ENCODE measurements at regions not wholly inside any gene's neighbourhood (a gene's known extent, or its start where the extent isn't known, plus 50 kb on each side); places are given as distances from the start of the nearest gene placed in this dataset.
"Not testable (repeated sequence)": the region's sequence is repeated elsewhere in the genome, so short reads cannot be mapped to it uniquely, and the experiment has no call there.

DNA sequence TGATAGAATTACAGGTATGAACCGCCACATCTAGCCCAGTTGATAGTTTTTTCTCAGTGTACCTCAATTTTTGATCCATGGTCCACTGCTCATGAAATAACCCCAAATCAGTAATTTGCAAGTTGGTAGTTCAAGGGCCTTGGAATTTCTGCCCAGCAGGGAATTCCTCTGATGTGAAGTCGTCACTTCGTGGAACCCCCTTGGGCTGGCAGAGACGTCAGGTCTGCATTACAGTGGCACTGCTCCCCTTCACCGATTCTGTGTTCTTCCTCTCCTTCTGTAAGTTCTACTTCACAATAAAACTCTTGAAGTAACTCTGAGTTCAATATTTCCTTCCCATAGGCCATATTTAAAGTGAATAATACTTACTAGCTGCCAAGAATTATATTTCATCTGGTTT, 881.0 kb downstream of the OTOL1 start:
- intact Hi-C loops (cut with micrococcal nuclease) = no loop called here

DNA sequence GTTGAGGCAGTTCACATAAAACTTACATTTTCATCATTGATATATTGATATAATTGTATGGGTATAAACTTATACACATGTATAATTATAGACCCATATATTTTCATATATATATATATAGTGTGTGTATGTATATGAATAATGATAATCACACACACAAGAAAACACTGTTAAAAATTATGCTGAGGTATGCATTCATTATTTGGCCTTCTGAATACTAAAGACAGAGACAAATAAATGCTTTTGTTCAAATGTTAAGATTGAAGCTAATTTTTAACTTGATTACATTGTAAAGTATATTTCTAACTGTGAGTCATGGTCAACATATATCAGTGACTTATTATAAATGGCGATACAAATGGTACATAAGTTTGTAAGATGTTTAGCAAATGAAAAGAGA, 888.8 kb downstream of the OTOL1 start:
- intact Hi-C loops (cut with micrococcal nuclease) = no loop called here

DNA sequence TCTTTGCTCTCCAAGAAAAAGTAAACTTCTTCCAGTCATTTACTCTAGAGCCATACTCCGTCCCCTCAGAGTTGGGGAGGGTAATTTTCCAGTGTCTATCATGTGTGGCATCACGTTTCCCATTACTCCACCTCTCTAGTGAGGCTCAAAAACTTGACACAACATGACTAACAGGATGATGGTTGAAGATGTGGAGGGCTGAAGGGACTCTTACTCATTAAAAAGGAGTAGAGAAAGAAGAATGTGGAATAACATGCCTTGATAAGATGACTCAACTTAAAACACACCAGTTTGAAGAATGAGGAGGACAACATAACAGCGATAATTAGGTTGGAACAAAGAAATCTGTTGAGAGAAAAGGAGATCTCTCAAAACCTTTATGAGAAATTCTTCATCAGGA, 894.3 kb downstream of the OTOL1 start:
- intact Hi-C loops (cut with micrococcal nuclease) = no loop called here

DNA sequence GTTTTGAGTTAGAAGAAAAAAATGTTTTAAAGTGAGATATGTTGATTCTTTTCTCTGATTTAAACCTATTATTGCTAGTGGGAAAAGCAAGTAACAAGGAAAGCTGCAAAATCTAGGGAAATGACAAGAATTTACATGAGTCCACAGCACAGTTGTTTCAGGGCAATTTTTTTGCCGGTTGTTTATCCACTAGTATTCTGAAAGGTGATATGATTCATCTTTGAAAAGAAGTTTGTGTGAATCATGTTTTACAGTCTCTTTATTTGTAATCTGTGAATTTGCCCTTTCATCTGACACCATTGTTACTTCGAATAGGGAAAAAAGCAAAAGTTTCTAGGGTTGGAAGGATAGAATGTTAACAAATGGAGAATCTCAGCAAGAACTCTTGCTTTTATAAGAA, 894.7 kb downstream of the OTOL1 start:
- intact Hi-C loops (cut with micrococcal nuclease) = no loop called here

DNA sequence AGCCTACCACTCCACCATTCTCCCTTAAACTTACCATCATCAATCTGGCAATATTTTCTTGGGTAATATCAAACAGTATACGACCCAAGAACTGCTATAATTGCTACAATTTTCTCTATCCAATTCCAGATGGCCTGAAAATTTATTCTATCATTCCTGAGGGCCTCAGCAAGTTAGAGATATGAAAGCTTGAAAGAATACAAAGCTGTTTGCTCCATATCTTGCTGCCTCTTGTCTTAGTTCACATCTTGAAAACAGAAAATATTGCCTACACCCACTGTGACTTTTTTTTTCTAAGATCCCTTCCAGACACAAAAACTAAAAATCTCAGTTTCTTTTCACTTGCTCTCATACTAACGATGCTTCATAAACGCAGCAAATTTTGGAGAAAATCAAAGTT, 898.9 kb downstream of the OTOL1 start:
- intact Hi-C loops (cut with micrococcal nuclease) = no loop called here

DNA sequence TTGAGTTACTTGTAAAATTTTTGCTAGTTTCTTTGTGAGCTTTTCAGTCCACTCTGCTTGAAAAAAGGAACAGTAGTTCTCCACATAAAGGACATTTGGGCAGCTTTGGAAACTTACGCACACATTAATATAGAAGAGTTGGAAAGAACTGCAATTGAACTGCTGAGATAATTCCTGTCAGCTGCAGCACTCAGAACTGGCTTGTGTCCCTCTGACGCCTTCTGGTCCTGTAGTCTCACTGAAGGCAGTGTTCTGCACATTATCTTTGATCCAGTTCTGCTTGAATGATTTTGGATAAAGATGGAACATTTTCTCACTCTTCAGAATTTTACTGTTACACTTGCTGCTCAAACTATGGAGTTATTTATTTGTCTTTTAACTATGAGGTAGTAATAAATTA, 901.9 kb downstream of the OTOL1 start:
- intact Hi-C loops (cut with micrococcal nuclease) = no loop called here

DNA sequence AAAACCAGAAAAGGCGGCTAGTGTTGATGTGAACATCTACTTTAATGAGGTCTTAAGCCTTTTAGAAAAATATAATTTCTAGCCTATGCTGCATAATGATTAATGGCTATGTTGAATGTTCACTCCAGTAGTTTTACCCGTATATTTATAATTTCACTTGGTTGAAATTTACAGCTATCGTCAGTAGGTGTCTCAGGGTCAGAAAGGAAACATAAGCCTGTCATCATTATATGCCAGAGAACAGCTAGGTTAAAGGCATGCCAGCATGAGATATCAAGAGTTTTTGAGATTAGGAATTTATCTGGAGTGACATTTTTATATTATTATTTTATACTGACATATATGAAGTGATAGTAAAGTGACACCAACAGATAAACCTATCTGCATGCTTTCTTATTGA, 904.1 kb downstream of the OTOL1 start:
- intact Hi-C loops (cut with micrococcal nuclease) = no loop called here

DNA sequence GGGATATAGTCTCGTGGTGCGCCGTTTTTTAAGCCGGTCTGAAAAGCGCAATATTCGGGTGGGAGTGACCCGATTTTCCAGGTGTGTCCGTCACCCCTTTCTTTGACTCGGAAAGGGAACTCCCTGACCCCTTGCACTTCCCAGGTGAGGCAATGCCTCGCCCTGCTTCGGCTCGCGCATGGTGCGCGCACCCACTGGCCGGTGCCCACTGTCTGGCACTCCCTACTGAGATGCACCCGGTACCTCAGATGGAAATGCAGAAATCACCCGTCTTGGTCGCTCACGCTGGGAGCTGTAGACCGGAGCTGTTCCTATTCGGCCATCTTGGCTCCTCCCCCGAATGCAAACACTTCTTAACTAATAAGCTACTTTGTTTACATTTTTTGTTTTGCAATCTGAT, 914.9 kb downstream of the OTOL1 start:
- intact Hi-C loops (cut with micrococcal nuclease) = not testable (repeated sequence)

DNA sequence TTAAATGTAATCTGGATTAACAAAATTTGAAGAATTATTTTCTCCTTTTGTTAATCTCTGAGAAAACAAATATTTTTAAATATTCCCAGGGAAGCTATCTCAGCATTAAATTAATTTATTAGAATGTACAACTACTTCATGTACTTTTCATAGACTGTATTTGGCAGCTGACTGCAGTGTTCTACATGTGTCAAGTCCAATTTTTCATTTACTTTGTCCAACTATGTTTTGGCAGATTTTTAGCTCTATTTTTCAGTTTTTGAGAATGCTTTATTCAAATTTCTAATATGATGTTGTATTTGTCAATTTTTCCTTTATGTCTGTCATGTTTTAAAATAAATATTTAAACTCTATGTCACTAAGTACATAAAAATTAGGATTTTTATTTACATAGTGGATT, 925.1 kb downstream of the OTOL1 start:
- intact Hi-C loops (cut with micrococcal nuclease) = no loop called here

DNA sequence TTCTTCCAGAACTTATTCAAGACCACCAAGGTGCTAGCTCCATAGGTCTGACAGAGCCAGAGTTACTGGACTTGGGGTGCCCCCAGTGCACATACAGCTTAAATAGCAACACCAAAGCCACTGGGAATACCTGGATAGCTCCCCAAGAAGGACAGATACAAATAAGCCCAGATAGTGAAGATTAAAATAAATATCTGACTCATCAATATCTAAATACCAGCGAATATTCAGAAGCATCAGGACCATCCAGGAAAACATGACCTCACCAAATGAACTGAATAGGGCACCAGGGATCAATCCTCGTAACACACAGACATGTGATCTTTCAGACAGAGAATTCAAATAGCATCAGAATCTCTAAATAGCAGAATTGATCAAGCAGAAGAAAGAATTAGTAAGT, 931.6 kb downstream of the OTOL1 start:
- intact Hi-C loops (cut with micrococcal nuclease) = no loop called here

DNA sequence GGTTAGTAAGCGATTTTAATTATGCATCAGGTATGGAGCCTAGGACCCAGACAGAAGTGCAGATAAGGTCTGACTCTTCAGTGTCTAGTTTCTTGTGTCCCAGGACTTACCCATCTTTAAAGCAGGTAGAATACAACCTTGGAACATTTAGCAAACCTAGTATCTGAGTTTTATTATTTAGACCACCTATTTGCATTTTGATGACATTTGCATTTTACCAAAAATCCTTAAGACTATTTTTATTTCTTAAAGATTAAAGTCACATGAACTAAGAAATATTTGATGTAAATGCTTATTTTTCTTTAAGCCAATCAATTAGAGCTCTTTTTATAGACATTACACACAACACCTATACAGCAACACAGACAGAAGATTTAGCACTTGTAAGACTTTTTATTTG, 939.1 kb downstream of the OTOL1 start:
- intact Hi-C loops (cut with micrococcal nuclease) = no loop called here

DNA sequence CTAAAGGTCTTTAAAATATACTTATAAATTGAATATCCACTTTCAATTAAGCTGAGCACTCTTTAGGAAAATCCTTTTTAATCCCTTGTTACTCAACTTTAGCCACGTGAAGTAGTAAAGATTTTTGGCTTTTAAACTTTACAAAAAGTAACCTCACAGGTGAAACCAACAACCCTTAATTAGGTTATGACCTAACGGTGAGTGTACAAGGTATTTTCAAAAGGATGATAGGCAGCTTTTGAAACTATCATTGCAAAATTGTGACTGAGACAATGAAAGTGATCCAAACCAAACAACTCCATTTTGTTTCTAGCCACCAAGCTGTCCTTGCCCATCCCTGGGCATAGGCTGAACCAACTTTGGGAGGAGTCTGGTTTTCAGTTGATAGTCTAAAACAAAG, 940.2 kb downstream of the OTOL1 start:
- intact Hi-C loops (cut with micrococcal nuclease) = no loop called here

DNA sequence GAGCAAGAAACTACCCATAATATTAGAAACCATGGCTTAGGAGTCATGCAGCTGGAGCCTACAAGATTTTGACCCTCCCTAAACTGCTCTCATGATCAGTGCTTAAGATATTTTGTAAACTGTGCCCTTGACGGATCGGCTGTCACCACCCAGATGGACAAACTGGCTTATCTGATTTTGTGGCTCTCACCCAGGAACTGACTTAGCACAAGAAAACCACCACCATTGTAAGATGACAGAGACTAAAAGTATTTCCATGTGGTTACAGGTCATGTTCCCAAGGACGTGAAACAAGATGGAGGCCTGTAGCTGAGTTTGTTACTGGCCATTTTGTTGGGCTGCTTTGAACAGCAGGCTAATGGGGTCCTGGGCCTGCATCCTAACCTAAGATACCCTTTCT, 940.9 kb downstream of the OTOL1 start:
- intact Hi-C loops (cut with micrococcal nuclease) = no loop called here

DNA sequence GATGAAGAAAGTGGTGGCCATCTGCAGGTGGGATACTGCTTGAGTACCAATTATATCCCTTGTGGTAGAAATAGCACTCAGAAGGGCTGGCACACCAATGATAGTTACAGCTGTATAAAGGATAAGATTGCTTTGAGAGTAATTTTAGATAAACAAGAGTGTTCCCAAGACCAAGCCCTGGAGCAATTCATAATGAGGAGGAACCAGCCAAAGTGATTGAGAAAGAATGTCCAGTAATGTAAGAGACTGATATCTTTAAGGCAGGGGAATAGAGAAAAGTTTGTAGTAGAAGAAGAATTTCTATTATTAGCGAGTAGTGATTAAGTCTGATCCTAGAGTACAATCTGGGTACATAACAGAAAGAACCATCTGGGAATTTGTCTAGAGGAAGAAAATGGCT, 945.1 kb downstream of the OTOL1 start:
- intact Hi-C loops (cut with micrococcal nuclease) = no loop called here

DNA sequence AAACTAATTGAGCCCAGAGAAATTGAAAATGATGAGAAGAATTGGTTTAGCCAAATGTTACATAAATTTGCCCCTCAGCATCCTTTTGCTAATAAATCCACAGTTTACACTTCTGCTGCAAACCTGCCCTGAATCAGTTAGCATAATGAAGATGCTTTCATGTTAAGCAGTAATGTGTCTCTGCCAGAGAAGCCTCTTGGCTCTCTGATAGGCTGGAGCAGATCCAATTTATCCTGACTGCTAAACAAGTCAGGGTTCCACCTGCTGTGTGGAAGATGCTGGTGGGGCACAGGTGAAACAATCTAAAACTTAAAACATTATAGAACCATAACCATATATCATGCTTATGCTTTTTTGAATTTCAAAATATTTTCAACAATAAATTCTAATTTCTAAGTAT, 946.8 kb downstream of the OTOL1 start:
- intact Hi-C loops (cut with micrococcal nuclease) = no loop called here

DNA sequence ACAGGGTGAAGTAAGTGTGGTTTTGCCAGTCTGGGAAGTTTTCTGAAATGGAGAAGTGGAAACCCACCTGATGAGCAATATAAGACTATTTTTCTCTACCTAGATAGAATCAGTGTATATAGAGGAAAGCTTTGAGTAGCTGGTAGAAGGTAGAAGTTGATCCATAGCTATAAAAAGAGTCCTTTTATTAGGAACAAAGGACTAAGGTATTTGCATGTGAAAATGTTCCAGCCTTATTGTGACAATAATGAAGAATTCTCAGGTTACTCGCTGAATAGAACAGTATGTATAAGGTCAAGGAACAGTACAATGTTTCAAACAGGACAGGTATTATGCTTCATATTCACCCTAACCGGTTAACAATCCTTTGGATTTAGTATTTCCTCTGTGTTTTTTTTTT, 972.2 kb downstream of the OTOL1 start:
- intact Hi-C loops (cut with micrococcal nuclease) = no loop called here

DNA sequence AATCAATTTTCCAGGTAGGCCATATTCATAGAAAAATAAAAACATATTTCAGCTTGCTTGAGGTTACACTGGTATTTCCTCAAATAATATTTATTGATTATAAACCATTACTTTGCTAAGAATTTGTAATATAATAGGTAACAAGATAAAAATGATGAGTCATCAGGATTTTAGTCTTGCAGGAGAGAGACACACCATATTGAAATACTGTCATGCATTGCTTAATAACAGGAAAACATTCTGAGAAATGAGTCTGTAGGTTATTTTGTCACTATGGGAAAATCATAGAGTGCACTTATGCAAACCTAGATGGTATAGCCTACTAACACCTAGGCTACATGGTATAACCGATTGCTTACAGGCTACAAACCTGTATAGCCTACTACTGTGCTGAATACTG, 990.5 kb downstream of the OTOL1 start:
- intact Hi-C loops (cut with micrococcal nuclease) = no loop called here

DNA sequence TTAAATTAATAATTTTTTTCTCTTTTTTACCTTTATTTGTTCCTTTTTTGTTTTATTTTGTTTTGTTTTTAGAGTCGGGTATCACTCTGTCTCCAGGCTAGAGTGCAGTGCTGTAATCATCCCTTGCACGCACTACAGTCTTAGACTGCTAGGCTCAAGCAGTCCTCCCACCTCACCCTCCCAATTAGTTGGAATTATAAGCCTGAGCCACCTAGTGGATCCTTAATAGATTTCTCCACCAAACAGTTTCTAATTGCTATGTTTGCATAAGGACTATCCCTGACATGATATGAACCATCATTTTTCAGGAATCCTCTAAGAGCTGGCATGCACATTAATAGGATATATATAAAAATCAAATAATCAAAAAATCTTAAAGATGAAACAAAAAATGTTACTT, 993.2 kb downstream of the OTOL1 start:
- intact Hi-C loops (cut with micrococcal nuclease) = no loop called here

DNA sequence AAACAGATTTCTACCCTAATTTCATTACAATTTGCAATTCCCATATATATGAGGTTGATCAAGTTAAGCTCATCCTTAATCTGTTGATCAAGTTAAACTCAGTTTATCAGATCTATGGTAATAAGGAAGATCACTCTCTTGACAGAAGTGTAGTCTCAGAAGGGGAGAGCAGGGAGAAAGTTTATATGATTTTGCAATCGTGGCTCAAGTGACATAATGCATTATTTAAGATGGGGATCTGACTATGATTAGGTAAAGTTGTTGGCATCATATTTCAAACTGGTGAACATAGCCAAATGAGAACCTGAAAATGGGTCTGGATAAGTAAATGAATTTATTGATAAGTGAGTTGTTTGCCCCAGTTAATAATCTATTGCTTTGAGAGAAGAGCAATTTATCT, 995.3 kb downstream of the OTOL1 start:
- intact Hi-C loops (cut with micrococcal nuclease) = no loop called here

DNA sequence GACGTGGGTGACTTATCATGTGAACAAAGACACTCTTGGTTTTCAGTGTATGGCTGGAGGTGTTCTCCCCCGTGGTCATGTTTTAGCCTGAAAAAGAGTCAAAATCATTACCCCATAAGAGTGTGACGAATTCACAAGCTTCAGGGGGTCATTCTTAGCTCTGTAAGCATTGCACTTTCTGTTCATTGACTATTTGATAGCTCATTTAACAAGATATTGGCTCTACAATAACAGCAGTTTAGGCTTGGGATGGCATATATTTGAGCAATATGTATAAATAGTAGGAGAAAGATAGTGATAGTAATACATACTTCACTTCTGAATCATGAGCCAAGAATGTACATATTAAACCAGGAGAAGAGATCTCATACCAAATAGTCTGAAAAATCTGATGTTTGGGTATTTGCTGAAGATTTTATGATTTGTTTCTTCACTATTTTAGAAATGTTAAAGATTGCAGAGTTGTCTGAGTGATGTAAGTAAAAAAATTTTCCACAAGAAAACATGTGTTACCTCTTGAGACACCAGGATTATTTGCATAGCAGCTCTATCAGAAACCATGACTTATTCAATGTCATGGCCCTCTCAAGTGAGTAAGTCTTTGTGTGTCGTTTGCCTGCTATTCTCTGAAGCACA, 996.0 kb downstream of the OTOL1 start:
- intact Hi-C loops (cut with micrococcal nuclease) = no loop called here

DNA sequence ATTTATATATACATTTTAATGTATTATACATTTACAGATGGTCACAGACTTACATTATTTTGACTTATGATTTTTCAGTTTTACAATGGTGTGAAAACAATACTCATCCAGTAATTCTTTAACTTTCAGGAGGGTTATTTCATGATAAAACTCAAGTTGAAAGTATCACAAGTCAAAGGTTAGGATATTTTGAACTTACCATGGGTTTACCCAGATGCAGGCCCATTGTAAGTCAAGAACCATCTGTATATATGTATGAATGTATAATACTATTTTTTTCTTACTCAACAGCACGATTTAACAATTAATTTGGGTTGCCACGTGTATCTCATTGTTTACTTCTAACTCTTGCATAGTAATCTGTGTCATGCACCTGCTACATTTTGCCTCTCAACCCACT, 1002.0 kb downstream of the OTOL1 start:
- intact Hi-C loops (cut with micrococcal nuclease) = no loop called here

DNA sequence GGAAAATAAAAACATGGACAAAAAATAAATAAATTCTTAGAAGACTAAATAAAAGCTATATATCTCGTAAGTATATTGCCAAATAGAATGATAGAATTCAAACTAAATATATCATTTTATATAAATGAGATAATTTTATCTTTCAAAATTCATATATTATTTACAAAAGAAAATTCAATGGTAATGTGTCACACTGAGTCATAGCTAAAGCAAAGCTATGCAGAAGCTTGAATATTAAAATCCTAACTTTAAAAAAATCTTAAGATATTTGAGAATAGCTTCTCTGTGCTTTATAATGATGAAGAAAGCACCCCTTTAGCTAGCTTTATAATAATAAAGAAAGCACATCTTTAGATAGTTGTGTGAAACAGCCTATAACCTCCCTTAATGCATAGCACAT, 1010.8 kb downstream of the OTOL1 start:
- intact Hi-C loops (cut with micrococcal nuclease) = no loop called here

DNA sequence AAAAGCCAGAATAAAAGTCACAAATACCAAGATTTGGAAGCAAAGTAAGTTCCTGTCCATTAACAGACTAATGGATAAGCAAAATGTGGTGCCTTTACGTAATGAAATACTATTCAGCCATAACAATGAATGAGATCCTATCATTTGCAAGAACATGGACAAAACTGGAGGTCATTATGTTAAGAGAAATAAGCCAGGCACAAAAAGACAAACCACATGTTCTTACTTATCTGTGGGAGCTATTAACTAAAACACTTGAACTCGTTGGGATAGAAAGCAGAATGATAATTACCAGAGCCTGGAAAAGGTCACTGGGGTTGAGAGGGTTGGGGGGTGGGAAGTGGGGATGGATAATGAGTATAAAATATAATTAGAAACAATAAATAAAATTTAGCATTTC, 1015.9 kb downstream of the OTOL1 start:
- intact Hi-C loops (cut with micrococcal nuclease) = no loop called here

DNA sequence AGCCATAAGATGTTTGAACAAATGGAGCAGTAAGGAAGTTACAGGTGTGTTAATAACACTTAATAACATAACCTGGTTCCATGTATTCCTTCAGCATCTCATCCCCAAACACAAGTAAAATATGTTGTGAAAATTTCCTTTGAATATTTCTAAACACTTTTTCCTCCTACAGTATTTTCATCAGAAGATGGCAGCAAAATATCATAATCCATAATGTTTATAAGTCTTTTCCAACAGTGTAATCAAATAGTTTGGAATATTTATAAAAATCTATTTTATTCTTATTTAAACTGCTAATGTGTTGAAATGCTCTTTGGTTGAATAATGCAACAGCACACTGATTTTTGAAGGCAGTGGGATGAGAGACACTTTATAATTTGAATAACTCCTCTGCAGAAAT, 1020.5 kb downstream of the OTOL1 start:
- intact Hi-C loops (cut with micrococcal nuclease) = no loop called here

Measured in T-helper 2 cell treated with Interferon-gamma antibody and Interleukin-4, amounts not matched to agents 100 ng/mL and 5 ng/mL, for 36 hours (primary cell).